ENCODE measurements at regions not wholly inside any gene's neighbourhood (a gene's known extent, or its start where the extent isn't known, plus 50 kb on each side); places are given as distances from the start of the nearest gene placed in this dataset.

DNA sequence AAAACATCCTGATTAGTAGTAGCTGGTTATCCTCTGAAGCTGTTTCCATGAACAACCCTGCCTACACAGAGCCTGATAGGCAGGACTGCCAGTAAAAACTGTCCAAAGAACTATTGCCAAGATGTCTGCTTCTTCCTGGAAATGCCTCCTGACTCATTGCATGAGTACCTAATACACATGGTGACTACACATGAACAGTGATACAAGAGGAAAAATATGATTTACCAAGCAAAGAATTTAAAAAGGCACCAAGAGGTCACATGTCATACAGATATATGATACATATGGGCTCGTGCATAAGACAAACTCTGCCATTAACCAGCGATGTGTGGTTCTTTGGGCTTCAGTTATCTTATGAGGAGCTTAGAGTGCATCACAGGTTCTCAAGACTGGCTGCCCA is 552.3 kb downstream of the SLC16A7 start:
- TF ChIP-seq, protein P1, sequence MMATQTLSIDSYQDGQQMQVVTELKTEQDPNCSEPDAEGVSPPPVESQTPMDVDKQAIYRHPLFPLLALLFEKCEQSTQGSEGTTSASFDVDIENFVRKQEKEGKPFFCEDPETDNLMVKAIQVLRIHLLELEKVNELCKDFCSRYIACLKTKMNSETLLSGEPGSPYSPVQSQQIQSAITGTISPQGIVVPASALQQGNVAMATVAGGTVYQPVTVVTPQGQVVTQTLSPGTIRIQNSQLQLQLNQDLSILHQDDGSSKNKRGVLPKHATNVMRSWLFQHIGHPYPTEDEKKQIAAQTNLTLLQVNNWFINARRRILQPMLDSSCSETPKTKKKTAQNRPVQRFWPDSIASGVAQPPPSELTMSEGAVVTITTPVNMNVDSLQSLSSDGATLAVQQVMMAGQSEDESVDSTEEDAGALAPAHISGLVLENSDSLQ (IDR thresholded peaks at IDR 0.05): no peak
- no peak for TF ChIP-seq SP1 (IDR thresholded peaks at IDR 0.05)
- no peak for TF ChIP-seq ELF4 (IDR thresholded peaks at IDR 0.05)
- TF ChIP-seq SUZ12 (IDR thresholded peaks at IDR 0.05): no peak
- TF ChIP-seq FOXA1 (IDR thresholded peaks at IDR 0.05): no peak
- no peak for TF ChIP-seq ARNT (IDR thresholded peaks at IDR 0.05)
- no peak for TF ChIP-seq CTBP1 (IDR thresholded peaks at IDR 0.05; ENCODE audit: borderline replicate concordance)
- no peak for TF ChIP-seq L3MBTL2 (conservative IDR thresholded peaks at IDR 0.05)
- no peak for TF ChIP-seq LEF1 (IDR thresholded peaks at IDR 0.05; ENCODE audit: borderline replicate concordance)
- no peak for TF ChIP-seq NFRKB (IDR thresholded peaks at IDR 0.05)

Data from HEK293T (cell line).